Astrocyte (in vitro differentiated cells and primary cell): ENCODE measurements at regions not wholly inside any gene's neighbourhood (a gene's known extent, or its start where the extent isn't known, plus 50 kb on each side); places are given as distances from the start of the nearest gene placed in this dataset.

Source experiments
- DNase-seq: peaks from one replicate; pipeline ENCODE4 v3.0.0-alpha.2; 2010; ENCODE audit warnings: low read depth
- FAIRE-seq: peaks from 2 replicates; lab custom pipeline; 2011; peaks lifted over from hg19 to GRCh38; lab: Jason Lieb, UNC
- H2AFZ ChIP-seq: 2 replicates; pipeline ENCODE4 v1.6.0; 2012; ENCODE audit warnings: low read depth, low read length, inconsistent platforms
- H3K27ac ChIP-seq: 2 replicates; pipeline ENCODE4 v1.5.1; 2011; ENCODE audit warnings: low read depth, low read length, inconsistent platforms
- H3K27me3 ChIP-seq: 2 replicates; pipeline ENCODE4 v1.6.0; 2011; ENCODE audit warnings: low read length, inconsistent platforms; ENCODE audit not compliant: insufficient read depth
- H3K36me3 ChIP-seq: 2 replicates; pipeline ENCODE4 v1.5.1; 2011; ENCODE audit warnings: low read length, inconsistent platforms; ENCODE audit not compliant: insufficient read depth
- H3K4me1 ChIP-seq: 2 replicates; pipeline ENCODE4 v1.5.1; 2011; ENCODE audit warnings: low read length, inconsistent platforms; ENCODE audit not compliant: insufficient read depth
- H3K4me2 ChIP-seq: 2 replicates; pipeline ENCODE4 v1.6.0; 2012; ENCODE audit warnings: low read length, inconsistent platforms
- H3K4me3 ChIP-seq: 2 replicates; pipeline ENCODE4 v1.5.1; 2011; ENCODE audit warnings: low read depth, mild to moderate bottlenecking, low read length, inconsistent platforms; ENCODE audit not compliant: insufficient read depth
- H3K79me2 ChIP-seq: 2 replicates; pipeline ENCODE4 v1.6.0; 2012; ENCODE audit warnings: mild to moderate bottlenecking, low read length, inconsistent platforms; ENCODE audit not compliant: insufficient read depth
- H3K9ac ChIP-seq: 2 replicates; pipeline ENCODE4 v1.6.0; 2012; ENCODE audit warnings: mild to moderate bottlenecking, low read length, inconsistent platforms
- H3K9me3 ChIP-seq: 2 replicates; pipeline ENCODE4 v1.5.1; 2012; ENCODE audit warnings: low read depth, mild to moderate bottlenecking, low read length, inconsistent platforms; ENCODE audit not compliant: insufficient read depth
- H4K20me1 ChIP-seq: 2 replicates; pipeline ENCODE4 v1.6.0; 2012; ENCODE audit warnings: low read length, inconsistent platforms; ENCODE audit not compliant: insufficient read depth
- H3K27ac Mint-ChIP-seq: one replicate; pipeline ENCODE4 v1.8.0; 2021; ENCODE audit warnings: mild to moderate bottlenecking, mixed read lengths; ENCODE audit not compliant: unreplicated experiment
- H3K27me3 Mint-ChIP-seq: one replicate; pipeline ENCODE4 v1.8.0; 2021; ENCODE audit warnings: low read depth, mixed read lengths; ENCODE audit not compliant: unreplicated experiment
- H3K36me3 Mint-ChIP-seq: one replicate; pipeline ENCODE4 v1.8.0; 2021; ENCODE audit warnings: low read depth, mixed read lengths; ENCODE audit not compliant: unreplicated experiment
- H3K4me1 Mint-ChIP-seq: one replicate; pipeline ENCODE4 v1.8.0; 2021; ENCODE audit warnings: low read depth, mixed read lengths; ENCODE audit not compliant: unreplicated experiment
- H3K4me3 Mint-ChIP-seq: one replicate; pipeline ENCODE4 v1.8.0; 2021; ENCODE audit warnings: mild to moderate bottlenecking, moderate library complexity, mixed read lengths; ENCODE audit not compliant: unreplicated experiment
- H3K9me3 Mint-ChIP-seq: one replicate; pipeline ENCODE4 v1.8.0; 2021; ENCODE audit warnings: mild to moderate bottlenecking, mixed read lengths; ENCODE audit not compliant: unreplicated experiment
- CTCF ChIP-seq: IDR thresholded peaks from 2 replicates; pipeline ENCODE4 v1.5.1; 2011; ENCODE audit warnings: low read depth, mild to moderate bottlenecking, inconsistent platforms, low read length, moderate library complexity; ENCODE audit not compliant: insufficient read depth
- EZH2 ChIP-seq: IDR thresholded peaks from 2 replicates; pipeline ENCODE4 v1.6.1; 2012; ENCODE audit warnings: mild to moderate bottlenecking, low read length, inconsistent platforms; ENCODE audit not compliant: insufficient read depth

GRCh38 chr2:172205292-172205691, 102.6 kb upstream of the DLX2 start:
- no peak overlapping the region for H3K4me2 ChIP-seq
- no peak overlapping the region for H3K27ac Mint-ChIP-seq

GRCh38 chr2:172207911-172208310, 105.2 kb upstream of the DLX2 start:
- H3K9me3 ChIP-seq = no peaks in the 10 kb centered on the region
- no peak overlapping the region for H3K4me2 ChIP-seq
- no peaks in the 10 kb centered on the region for H3K36me3 Mint-ChIP-seq
- peaks cover 11% of the 10 kb centered on the region for H3K4me1 Mint-ChIP-seq
- peaks cover 8% of the 10 kb centered on the region for H3K27me3 Mint-ChIP-seq
- no peaks in the 10 kb centered on the region for H3K27me3 ChIP-seq
- no peaks in the 10 kb centered on the region for H4K20me1 ChIP-seq
- H3K4me3 Mint-ChIP-seq = no peak overlapping the region
- no peak overlapping the region for H3K4me3 ChIP-seq
- no peaks in the 10 kb centered on the region for H3K36me3 ChIP-seq
- FAIRE-seq (no peak), DNase-seq (no peak)
- H3K27ac ChIP-seq = no peak overlapping the region
- H3K9ac ChIP-seq = no peak overlapping the region
- TF ChIP-seq CTCF = no peak
- no peak for TF ChIP-seq EZH2
- peaks cover 2% of the 10 kb centered on the region for H3K9me3 Mint-ChIP-seq
- no peak overlapping the region for H2AFZ ChIP-seq
- no peak overlapping the region for H3K27ac Mint-ChIP-seq
- peaks cover 9% of the 10 kb centered on the region for H3K4me1 ChIP-seq
- H3K79me2 ChIP-seq = no peaks in the 10 kb centered on the region

More at GRCh38 chr2:172205292-172205691, 102.6 kb upstream of the DLX2 start:
- Mint-ChIP-seq H3K27me3 (peaks cover 6% of the 10 kb centered on the region), H3K36me3 (no peaks in the 10 kb centered on the region), H3K9me3 (peaks cover 2% of the 10 kb centered on the region), H3K4me3 (no peak overlapping the region), H3K4me1 (peaks cover 6% of the 10 kb centered on the region)
- no peak for TF ChIP-seq CTCF
- TF ChIP-seq EZH2 = no peak
- H3K9ac ChIP-seq = no peak overlapping the region
- H3K4me3 ChIP-seq = no peak overlapping the region
- H3K79me2 ChIP-seq = no peaks in the 10 kb centered on the region
- H4K20me1 ChIP-seq = no peaks in the 10 kb centered on the region
- no peak overlapping the region for H2AFZ ChIP-seq
- no peak for FAIRE-seq
- no peaks in the 10 kb centered on the region for H3K9me3 ChIP-seq
- H3K27me3 ChIP-seq = no peaks in the 10 kb centered on the region
- peaks cover 9% of the 10 kb centered on the region for H3K4me1 ChIP-seq
- no peak overlapping the region for H3K27ac ChIP-seq
- no peak for DNase-seq
- no peaks in the 10 kb centered on the region for H3K36me3 ChIP-seq

DNA sequence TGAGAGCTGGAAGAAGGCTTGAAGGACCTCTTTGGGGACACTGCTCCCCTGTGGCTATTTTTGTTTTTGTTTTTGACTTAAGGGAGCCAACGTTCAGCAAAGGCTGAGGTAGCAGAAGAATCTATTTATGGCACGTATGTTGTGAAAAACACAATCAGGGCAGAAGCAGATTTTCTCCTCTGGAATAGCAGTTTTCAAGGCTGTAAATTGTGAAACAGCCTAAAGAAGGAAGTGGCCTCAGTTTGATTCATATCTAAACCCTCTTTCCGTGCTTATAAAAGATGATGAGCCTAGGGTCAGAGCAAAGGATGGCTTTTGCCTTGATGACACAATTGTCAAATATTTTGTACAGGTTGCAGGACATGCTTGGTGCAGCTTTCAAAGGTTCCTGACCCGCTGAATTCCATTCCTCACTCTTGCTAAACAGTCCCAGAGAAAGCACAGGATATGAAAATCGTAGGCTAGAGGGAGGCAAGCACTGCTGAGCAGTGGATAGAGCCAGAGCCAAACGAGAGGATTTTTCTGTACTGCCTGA, 106.2 kb upstream of the DLX2 start:
- H3K4me2 ChIP-seq = peak overlapping the region; percentile 42
- FAIRE-seq = peak; percentile 41
- H3K9me3 ChIP-seq = no peaks in the 10 kb centered on the region
- Mint-ChIP-seq H3K27me3 (peaks cover 8% of the 10 kb centered on the region), H3K9me3 (peaks cover 2% of the 10 kb centered on the region), H3K36me3 (no peaks in the 10 kb centered on the region), H3K4me3 (no peak overlapping the region), H3K27ac (no peak overlapping the region), H3K4me1 (peaks cover 11% of the 10 kb centered on the region)
- H3K4me3 ChIP-seq = no peak overlapping the region
- H3K27me3 ChIP-seq = no peaks in the 10 kb centered on the region
- no peaks in the 10 kb centered on the region for H3K36me3 ChIP-seq
- H4K20me1 ChIP-seq = no peaks in the 10 kb centered on the region
- H3K27ac ChIP-seq = no peak overlapping the region
- TF ChIP-seq CTCF (no peak), EZH2 (no peak)
- peak; percentile 23 for DNase-seq
- no peaks in the 10 kb centered on the region for H3K79me2 ChIP-seq
- H3K4me1 ChIP-seq = peaks cover 9% of the 10 kb centered on the region
- H2AFZ ChIP-seq = peak overlapping the region; percentile 20
- H3K9ac ChIP-seq = no peak overlapping the region
